Cardiac fibroblast (primary cell): ENCODE measurements at regions not wholly inside any gene's neighbourhood (a gene's known extent, or its start where the extent isn't known, plus 50 kb on each side); places are given as distances from the start of the nearest gene placed in this dataset.

Experiments used
- DNase-seq, 2 donors: peaks; one replicate each; pipeline versions ENCODE4 v3.0.0 to v3.0.0-alpha.2; 2010; ENCODE audit warnings: low read depth in 2 of 2
- H3K4me3 ChIP-seq, 2 donors: replicated peaks in 1 of 2; 1 replicate in 1 of 2; 2 replicates in 1 of 2; pipeline ENCODE4 v1.5.1; 2011; ENCODE audit warnings: low read depth in 2 of 2, low read length in 2 of 2, mild to moderate bottlenecking in 2 of 2, moderate library complexity in 1 of 2
- CTCF ChIP-seq: IDR thresholded peaks from one replicate; pipeline ENCODE4 v1.5.1; 2011; ENCODE audit warnings: low read depth, mild to moderate bottlenecking, low read length, inconsistent platforms

- DNase-seq = peak; percentile 45 to 84
- no peak overlapping the region for H3K4me3 ChIP-seq
- no peak for TF ChIP-seq CTCF
Observed at GRCh38 chr13:74761801-74762757, 627.9 kb upstream of the KLF12 start.

DNA sequence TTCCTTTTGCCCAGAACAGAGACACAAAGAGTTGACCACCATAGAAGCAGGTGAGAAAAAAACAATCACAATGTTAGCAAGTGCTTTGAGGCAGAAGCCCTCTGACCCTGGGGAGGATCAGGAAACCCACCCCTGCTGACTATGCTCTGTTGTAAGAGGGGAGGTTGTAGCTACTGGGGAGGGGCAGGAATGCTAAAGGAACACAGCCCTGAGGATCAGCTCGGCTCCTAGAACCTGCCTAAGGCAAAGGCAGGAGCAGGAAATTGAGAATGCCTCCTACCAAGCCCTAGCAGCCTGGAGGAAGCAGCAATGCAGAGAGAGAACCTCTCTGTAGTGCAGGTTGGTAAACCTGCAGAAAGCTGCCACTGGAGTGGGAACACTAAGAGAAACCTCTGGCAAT is 624.0 kb upstream of the KLF12 start:
- DNase-seq = no peak
- no peak overlapping the region for H3K4me3 ChIP-seq
- no peak for TF ChIP-seq CTCF

GRCh38 chr13:74755065-74755464 is 620.9 kb upstream of the KLF12 start:
- DNase-seq = no peak
- no peak overlapping the region for H3K4me3 ChIP-seq
- TF ChIP-seq CTCF = no peak

- TF ChIP-seq CTCF = no peak
- H3K4me3 ChIP-seq = no peak overlapping the region
- no peak for DNase-seq
Observed at GRCh38 chr13:74751739-74752138, 617.5 kb upstream of the KLF12 start.

GRCh38 chr13:74747186-74747955 is 613.2 kb upstream of the KLF12 start:
- H3K4me3 ChIP-seq = no peak overlapping the region
- DNase-seq = no peak
- TF ChIP-seq CTCF = no peak

DNA sequence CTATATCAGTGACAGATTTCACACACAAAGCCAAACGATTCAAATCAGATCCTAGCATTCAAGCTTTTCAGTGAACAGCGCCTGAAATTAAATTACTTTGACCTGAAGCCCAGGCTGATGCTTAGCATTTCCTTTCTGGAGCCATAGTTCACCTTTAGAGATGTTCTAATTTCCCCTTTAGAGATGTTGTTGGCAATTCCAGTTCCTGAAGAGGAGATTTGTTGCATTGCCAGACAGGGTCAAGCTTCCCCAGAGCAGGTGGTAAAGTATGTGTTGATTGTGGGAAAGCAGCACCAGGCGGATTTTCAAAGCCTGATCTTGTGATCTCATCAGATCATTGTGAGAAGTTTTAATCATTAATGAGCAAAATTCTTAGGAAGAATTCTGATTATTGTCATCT is 609.8 kb upstream of the KLF12 start:
- no peak for TF ChIP-seq CTCF
- DNase-seq = no peak
- no peak overlapping the region for H3K4me3 ChIP-seq
